HCT116 (cell line): ENCODE measurements at regions not wholly inside any gene's neighbourhood (a gene's known extent, or its start where the extent isn't known, plus 50 kb on each side); places are given as distances from the start of the nearest gene placed in this dataset.

Experiments used
- ATAC-seq: fragments of 200-7000 bp; cut with Tn5 transposase; 2 replicates; pipeline ENCODE4 v1.9.1; 2020; ENCODE audit warnings: mild to moderate bottlenecking, moderate library complexity
- BruUV-seq: library from RNA; stranded (reverse); fragments of 400-500 nt; replicated peaks from 2 replicates; lab custom pipeline; 2021; lab: Mats Ljungman, UMichigan
- CTCF ChIA-PET: fragments of 300-600 bp; sonication (Branson Sonifier 250); formaldehyde crosslinking; loops from one replicate; lab custom pipeline; 2021; ENCODE audit warnings: antibody characterized with exemption; lab: Charles Lee
- POLR2A ChIA-PET: fragments of 300-600, 350-600 bp; sonication (Branson Sonifier 250); formaldehyde crosslinking; loops from one replicate; lab custom pipeline; 2021; ENCODE audit warnings: antibody characterized with exemption; lab: Charles Lee
- RAD21 ChIA-PET, 2 experiments: fragments of 300-600 bp; sonication (Branson Sonifier 250); formaldehyde crosslinking; loops; one replicate each; lab custom pipeline; 2023; ENCODE audit warnings: low total read pairs in 2 of 2; ENCODE audit not compliant: uncharacterized antibody in 2 of 2, unreplicated experiment in 2 of 2, low non-redundant PET in 1 of 2; lab: Charles Lee
- DNase-seq: peaks from one replicate; pipeline ENCODE4 v3.0.0-alpha.2; 2010; ENCODE audit warnings: low read depth, low spot score
- H2AFZ ChIP-seq: fragments of 200-600 bp; shearing (Covaris generic), sonication (generic); 2 replicates; pipeline ENCODE4 v1.6.1; 2017; ENCODE audit warnings: low read depth, mixed run types, mixed read lengths, antibody characterized with exemption, low read length; ENCODE audit not compliant: poor library complexity, severe bottlenecking
- H3K27ac ChIP-seq: 2 replicates; pipeline ENCODE4 v1.5.1; 2012; ENCODE audit warnings: low read depth, low read length
- H3K27me3 ChIP-seq: fragments of 200-600 bp; sonication (generic); 2 replicates; pipeline ENCODE4 v1.6.1; 2016; ENCODE audit warnings: mixed run types, low read length, mixed read lengths; ENCODE audit not compliant: insufficient read depth
- H3K36me3 ChIP-seq, 2 experiments: fragments of 200-500 bp in 1 of 2; fragments of 200-600 bp in 1 of 2; sonication (Bioruptor generic) in 1 of 2; sonication (generic) in 1 of 2; 2 replicates each; pipeline versions ENCODE4 v1.5.1 to v1.6.1; 2014 to 2016; ENCODE audit warnings: low read length in 2 of 2, inconsistent platforms in 1 of 2, mixed read lengths in 1 of 2, mixed run types in 1 of 2; ENCODE audit not compliant: insufficient read depth in 2 of 2, control insufficient read depth in 1 of 2
- H3K4me1 ChIP-seq, 2 experiments: fragments of 200-600 bp in 1 of 2; sonication (generic) in 1 of 2; 2 replicates each; pipeline versions ENCODE4 v1.5.1 to v1.6.1; 2012 to 2017; ENCODE audit warnings: low read length in 2 of 2, inconsistent platforms in 1 of 2, mild to moderate bottlenecking in 1 of 2, mixed read lengths in 1 of 2, mixed run types in 1 of 2, moderate library complexity in 1 of 2; ENCODE audit not compliant: insufficient read depth in 2 of 2, control insufficient read depth in 1 of 2
- H3K4me2 ChIP-seq: fragments of 200-600 bp; sonication (generic); 2 replicates; pipeline ENCODE4 v1.6.1; 2017; ENCODE audit warnings: mixed run types, low read length, mixed read lengths
- H3K4me3 ChIP-seq, 2 experiments: fragments of 200-600 bp in 1 of 2; sonication (generic) in 1 of 2; replicated peaks in 1 of 2; 2 replicates each; pipeline ENCODE4 v1.5.1; 2011 to 2016; ENCODE audit warnings: low read length in 2 of 2, control low read depth in 1 of 2, low read depth in 1 of 2, mild to moderate bottlenecking in 1 of 2, mixed read lengths in 1 of 2, mixed run types in 1 of 2
- H3K79me2 ChIP-seq: fragments of 200-600 bp; sonication (generic); 2 replicates; pipeline ENCODE4 v1.6.1; 2017; ENCODE audit warnings: mild to moderate bottlenecking, mixed run types, low read length, moderate library complexity, mixed read lengths; ENCODE audit not compliant: insufficient read depth
- H3K9ac ChIP-seq: fragments of 200-600 bp; sonication (generic); 2 replicates; pipeline ENCODE4 v1.6.1; 2016; ENCODE audit warnings: low read length, mixed read lengths
- H3K9me2 ChIP-seq: fragments of 200-600 bp; sonication (generic), shearing (Covaris generic); 2 replicates; pipeline ENCODE4 v1.6.1; 2017; ENCODE audit warnings: mixed run types, mild to moderate bottlenecking, moderate library complexity; ENCODE audit not compliant: insufficient read depth
- H3K9me3 ChIP-seq, 2 experiments: fragments of 200-500 bp in 1 of 2; fragments of 200-600 bp in 1 of 2; sonication (Bioruptor generic) in 1 of 2; sonication (generic) in 1 of 2; 2 replicates each; pipeline ENCODE4 v1.6.1; 2014 to 2017; ENCODE audit warnings: low read length in 2 of 2, mixed read lengths in 2 of 2, inconsistent platforms in 1 of 2, low read depth in 1 of 2, mild to moderate bottlenecking in 1 of 2, mixed run types in 1 of 2, moderate library complexity in 1 of 2; ENCODE audit not compliant: control insufficient read depth in 1 of 2, insufficient read depth in 1 of 2
- H4K20me1 ChIP-seq: fragments of 200-600 bp; sonication (generic), shearing (Covaris generic); 2 replicates; pipeline ENCODE4 v1.6.1; 2017; ENCODE audit warnings: mixed run types, mild to moderate bottlenecking, moderate library complexity; ENCODE audit not compliant: insufficient read depth
- ATF3 ChIP-seq: IDR thresholded peaks from 2 replicates; pipeline ENCODE4 v1.6.1; 2012
- EGR1 ChIP-seq: IDR thresholded peaks from 2 replicates; pipeline ENCODE4 v1.6.1; 2012; ENCODE audit warnings: low read depth
- ELF1 ChIP-seq: IDR thresholded peaks from 2 replicates; pipeline ENCODE4 v1.6.1; 2012; ENCODE audit warnings: low read depth, borderline replicate concordance
- EZH2 ChIP-seq: fragments of 200-600 bp; sonication (generic); IDR thresholded peaks from 2 replicates; pipeline ENCODE4 v1.6.1; 2017; ENCODE audit warnings: antibody characterized with exemption, mixed run types
- REST ChIP-seq: IDR thresholded peaks from 2 replicates; pipeline ENCODE4 v1.6.1; 2012; ENCODE audit warnings: low read depth
- SIN3A ChIP-seq: IDR thresholded peaks from 2 replicates; pipeline ENCODE4 v1.6.1; 2012; ENCODE audit warnings: low read depth
- ZFX ChIP-seq: fragments of 450-650 bp; IDR thresholded peaks from 2 replicates; pipeline ENCODE4 v1.6.1; 2017
- intact Hi-C: fragments of 100-400 bp; cut with micrococcal nuclease; formaldehyde crosslinking; loops from 2 replicates; pipeline ENCODE4 v1.10.0; 2022

- ChIA-PET RAD21 (no interaction called here), CTCF (no interaction called here), POLR2A (no interaction called here)
- DNase-seq (no peak), ATAC-seq (no peak)
- Histone ChIP-seq H2AFZ (no peak overlapping the region), H3K4me2 (no peak overlapping the region), H4K20me1 (no peaks in the 10 kb centered on the region), H3K27me3 (peaks cover 5% of the 10 kb centered on the region; the same call in 1 of the 2 replicates), H3K4me1 (no peaks in the 10 kb centered on the region), H3K27ac (no peak overlapping the region), H3K79me2 (no peaks in the 10 kb centered on the region), H3K9me2 (no peaks in the 10 kb centered on the region), H3K9ac (no peak overlapping the region), H3K9me3 (no peaks in the 10 kb centered on the region), H3K36me3 (no peaks in the 10 kb centered on the region), H3K4me3 (no peak overlapping the region)
- intact Hi-C loops: no loop called here
- BruUV-seq: no TSS peak
- TF ChIP-seq EZH2: no peak
- no peak for TF ChIP-seq ELF1
- TF ChIP-seq ATF3: no peak
- TF ChIP-seq EGR1: no peak
- TF ChIP-seq SIN3A: no peak
- TF ChIP-seq REST: no peak
- no peak for TF ChIP-seq ZFX
These were observed 188.7 kb downstream of the CDC5L start for GRCh38 chr6:44576132-44576631.
